GM18870 (cell line): ENCODE measurements at regions not wholly inside any gene's neighbourhood (a gene's known extent, or its start where the extent isn't known, plus 50 kb on each side); places are given as distances from the start of the nearest gene placed in this dataset.

Source experiments
- ATAC-seq: cut with Tn5 transposase; IDR thresholded peaks from one replicate; pipeline ENCODE4 v1.9.1; 2021; ENCODE audit warnings: moderate library complexity; ENCODE audit not compliant: unreplicated experiment

DNA sequence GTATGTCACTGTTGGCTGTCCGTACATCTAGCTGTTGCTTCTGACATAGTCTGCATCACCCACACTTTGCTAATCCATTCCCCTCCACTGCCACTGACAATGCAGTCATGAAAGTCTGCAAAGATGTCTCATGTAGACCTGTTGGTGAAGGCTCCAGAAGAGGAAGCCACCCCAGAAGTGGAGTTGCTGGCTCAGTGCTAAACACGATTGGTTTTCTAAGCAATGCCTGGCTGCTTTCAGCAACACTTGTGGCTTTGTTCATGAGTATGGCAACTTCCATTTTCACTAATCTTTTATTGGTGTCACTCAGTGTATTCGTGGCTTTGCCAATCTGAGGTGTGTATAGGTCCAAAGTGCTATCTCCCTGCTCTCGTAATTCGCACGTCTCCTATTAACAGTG, 288.1 kb downstream of the GADD45G start:
- no peak for ATAC-seq

DNA sequence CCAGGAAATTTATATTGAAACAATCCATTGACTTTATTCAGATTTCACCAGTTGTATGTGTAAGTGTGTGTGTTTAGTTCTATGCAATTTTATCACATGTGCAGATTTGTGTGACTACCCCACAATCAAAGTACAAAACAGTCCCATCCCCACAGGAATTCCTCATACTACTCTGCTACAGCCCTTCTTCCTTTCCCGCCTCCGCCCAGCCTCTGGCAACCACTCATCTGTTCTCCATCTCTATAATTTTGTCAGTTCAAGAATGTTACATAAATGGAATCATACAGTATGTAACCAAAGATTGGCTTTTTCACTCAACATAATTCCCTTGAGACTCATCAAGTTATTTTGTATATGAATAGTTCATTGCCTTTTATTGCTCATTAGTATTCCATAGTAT, 289.1 kb downstream of the GADD45G start:
- no peak for ATAC-seq

DNA sequence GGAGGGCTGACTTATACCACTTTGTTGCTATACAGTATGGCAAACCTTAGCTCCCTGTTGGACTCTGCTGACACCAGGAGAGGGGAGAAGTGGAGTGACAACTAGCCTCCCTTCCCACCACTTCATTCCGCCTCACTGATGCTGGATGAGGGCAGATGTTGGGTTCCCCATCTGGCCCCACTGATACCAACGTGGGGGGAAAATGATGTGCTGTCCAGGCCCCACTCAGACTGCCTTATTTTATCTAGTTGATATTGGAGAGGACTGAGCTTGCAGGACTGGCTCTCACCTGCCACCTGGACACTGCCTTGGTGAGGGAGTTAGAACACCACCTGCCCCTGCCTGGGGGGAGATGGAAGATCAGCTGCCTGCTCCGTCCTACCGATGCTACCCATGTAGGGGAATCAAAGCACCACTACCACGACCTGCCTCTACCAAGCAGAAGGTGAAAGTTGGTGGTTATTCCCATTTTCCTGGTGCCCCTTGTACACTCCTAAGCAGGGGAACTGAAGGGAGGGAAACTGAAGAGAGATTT, 292.1 kb downstream of the GADD45G start:
- ATAC-seq = no peak

- no peak for ATAC-seq
Measured at GRCh38 chr9:89899573-89899972, 294.8 kb downstream of the GADD45G start.

DNA sequence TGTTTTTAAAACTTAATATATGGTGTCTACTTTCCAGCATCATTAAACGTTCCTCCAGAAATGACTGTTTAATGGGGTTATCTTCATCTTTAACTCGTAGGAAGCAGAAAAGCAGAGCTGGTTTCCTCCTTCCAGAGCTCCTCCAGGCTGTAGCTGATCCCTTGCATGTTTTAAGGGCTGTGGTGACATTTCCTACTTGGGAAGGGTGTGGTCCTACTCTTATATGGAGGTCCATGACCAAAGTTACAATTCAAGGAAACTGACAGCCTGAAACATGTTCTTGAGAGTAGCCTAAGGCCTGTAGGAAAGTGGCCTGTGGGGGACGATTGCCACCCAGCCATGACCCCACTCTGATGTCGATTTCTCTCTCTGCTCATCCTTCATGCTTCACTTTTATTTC, 297.1 kb downstream of the GADD45G start:
- ATAC-seq = no peak

DNA sequence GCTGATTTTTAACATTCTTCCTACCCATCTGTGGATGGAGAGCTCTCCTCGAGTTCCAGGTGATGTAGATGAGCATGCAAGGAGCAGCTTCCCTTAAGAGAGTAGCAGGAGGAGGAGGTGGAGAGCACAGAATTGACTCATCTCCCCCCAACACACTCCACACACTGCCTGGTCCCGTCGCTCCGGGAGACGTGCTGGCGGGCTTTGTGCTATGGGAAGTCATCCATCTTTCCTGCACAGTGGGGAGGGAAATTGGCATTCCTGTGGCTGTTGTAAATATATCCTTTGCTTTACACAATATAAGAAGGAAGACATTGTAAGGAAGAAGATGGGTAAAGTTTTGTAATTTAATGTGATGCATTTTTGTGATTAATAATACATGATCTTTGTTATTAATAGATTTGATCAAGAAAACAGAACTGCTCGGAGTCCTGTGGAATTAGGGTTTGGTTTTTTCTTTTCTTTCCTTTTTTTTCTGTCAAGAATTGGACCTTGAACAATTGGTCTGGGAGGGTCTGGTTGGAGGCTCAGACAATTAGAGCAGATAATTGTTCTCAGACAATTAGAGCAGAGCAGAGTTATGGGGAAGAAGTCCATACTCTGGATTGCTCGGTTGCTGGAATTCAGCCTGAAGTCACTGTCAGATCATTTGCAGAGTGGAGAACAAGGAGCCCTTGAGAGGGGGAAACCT, 297.8 kb downstream of the GADD45G start:
- no peak for ATAC-seq

DNA sequence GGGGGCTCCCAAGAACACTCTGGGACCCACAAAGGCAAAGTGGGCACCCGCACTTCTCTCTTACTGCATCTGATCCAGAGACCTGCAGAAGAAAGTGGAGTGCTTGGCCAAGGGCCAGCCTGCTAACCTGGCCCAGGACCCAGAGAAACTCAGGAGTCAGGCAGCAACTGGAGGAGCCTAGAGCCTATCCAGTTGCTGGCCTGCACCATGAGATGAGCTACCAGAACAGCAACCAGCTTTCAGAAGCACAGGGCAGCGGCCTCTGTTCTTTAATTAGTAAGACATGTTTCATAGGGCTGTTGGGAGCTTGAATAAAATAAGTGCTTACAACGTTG, 298.3 kb downstream of the GADD45G start:
- ATAC-seq = no peak

GRCh38 chr9:89905606-89906338, 301.0 kb downstream of the GADD45G start:
- ATAC-seq = no peak

DNA sequence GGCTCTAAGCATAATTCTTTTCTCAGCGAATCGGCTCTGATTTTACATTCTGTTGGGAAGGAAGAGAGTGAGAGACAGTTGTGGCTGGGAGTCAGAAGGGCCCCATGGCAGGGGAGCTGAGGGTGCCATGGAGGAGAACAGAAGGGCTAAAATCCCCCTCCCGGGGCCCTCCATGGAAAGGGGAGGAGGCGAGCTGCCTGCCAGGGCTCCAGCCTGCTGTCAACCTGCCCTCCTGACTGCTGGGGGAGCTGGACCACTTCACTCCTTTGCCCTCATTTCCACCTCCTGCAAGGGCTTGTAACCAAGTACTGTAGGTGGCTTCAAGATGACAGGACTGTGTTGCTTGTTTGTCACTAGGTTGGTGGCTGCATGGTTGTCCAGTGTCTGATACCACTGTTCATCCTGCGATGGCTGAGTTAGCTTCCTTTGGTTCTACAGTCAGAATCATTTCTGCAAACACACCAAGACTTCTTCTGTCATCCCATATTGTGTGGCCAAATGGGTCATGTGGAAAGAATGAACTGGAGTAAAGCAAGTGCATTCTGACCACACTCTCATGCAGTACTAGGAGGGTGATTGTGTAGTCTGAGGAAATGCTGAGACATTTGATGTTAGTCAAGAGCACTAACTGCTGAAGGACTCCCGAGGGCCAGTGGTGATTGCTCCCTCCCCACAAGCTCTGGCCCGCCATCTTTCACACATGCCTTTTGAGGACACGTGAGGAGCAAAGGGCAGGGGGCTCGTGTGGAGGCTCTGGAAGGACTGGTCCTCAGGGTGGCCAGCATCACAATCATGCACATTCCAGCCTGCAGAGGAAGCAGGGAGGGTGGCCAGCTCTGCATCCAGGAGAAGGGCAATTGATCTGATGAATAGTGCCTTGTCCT, 307.2 kb downstream of the GADD45G start:
- no peak for ATAC-seq

DNA sequence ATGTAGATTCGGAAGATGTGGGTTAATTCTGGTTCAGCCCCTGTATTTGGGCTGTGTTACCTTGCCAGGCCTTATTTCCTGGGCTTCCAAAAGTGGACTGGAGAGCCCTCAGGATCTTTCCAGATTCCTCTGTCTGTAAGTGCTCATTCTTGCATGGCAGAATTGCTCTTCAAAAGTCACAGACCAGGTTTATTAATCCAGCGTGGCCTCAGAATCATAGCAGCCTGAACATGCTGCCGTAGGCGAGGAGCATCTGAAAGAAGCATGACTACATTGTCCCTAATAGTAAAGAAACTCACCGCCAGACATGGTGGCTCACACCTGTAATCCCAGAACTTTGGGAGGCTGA, 307.8 kb downstream of the GADD45G start:
- no peak for ATAC-seq

GRCh38 chr9:89915187-89915586, 310.4 kb downstream of the GADD45G start:
- no peak for ATAC-seq

DNA sequence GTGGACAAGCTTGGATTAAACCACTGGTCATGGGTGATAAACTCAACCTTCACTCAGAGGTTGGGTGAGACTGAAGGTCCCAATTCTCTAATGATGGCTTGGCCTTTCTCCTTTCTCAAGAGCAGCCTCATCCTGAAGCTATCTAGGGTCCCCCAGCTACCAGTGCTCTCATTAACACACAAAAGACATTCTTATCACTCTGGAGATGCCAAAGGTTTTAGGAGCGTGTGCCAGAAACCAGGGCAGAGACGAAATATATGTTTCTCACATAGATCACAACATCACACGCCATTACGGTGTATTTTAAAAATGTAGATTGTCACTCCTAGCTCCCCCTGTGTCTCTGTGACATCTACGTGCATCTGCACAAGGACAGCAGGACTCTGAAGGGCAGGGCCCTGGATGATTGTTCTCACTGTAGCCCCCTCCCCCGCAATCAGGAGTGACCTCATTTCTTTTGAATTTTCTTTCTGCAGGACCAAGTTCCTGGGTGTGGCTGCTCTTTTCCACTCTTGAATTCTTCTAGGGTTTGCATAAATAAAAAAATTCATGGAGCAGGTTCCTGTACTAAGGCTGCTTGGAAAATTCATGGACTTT, 311.3 kb downstream of the GADD45G start:
- ATAC-seq = no peak

- no peak for ATAC-seq
Measured at GRCh38 chr9:89917861-89918260, 313.0 kb downstream of the GADD45G start.

GRCh38 chr9:89919171-89919681, 314.4 kb downstream of the GADD45G start:
- ATAC-seq = no peak

GRCh38 chr9:89920131-89920530, 315.3 kb downstream of the GADD45G start:
- no peak for ATAC-seq

DNA sequence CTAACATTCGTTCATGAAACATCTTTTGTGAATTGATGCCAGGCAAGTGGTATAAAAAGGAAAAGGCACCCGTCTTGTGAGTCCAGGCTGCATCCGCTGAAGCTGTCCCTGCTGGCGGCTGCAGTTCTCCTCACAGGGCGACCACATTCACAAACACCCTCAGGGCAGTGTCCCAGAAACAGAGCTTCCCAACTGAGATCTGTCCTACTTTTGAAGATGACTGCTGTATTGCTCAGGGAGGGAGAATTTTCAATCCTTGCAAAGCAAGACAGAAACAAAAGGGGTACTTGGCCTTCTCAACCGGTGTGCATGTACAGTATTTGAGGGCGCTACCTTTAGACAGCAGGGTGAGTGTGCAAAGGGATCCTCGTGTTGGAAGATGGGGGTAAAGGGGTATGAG, 316.1 kb downstream of the GADD45G start:
- no peak for ATAC-seq

GRCh38 chr9:89922099-89922498, 317.3 kb downstream of the GADD45G start:
- ATAC-seq = no peak

- ATAC-seq = no peak
Measured at GRCh38 chr9:89923174-89923573, 318.4 kb downstream of the GADD45G start.

DNA sequence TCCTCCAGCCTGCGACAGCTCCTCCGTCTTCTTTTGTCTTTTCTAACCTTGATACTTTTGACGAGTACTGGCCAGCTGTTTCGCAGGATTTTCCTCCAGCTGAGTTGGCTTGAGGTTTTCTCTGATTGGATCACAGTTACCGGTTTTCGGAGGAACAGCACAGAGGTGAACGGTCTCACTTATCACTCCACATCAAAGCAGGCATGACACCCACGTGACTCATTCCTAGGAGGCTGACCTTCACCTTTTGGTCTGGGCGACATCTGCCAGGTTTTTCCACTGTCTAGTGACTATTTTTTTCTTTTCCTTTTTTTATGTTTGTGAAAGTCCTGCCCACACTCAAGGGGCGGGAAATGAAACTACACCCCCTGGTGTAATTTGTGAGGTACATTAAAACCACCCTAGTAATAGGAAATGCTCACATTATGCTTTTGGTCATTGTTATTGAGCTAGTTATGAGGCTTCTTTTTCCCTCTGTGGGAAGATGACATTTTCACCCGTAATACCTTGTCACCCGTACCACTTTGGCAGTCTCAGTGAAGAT, 319.2 kb downstream of the GADD45G start:
- ATAC-seq = no peak

DNA sequence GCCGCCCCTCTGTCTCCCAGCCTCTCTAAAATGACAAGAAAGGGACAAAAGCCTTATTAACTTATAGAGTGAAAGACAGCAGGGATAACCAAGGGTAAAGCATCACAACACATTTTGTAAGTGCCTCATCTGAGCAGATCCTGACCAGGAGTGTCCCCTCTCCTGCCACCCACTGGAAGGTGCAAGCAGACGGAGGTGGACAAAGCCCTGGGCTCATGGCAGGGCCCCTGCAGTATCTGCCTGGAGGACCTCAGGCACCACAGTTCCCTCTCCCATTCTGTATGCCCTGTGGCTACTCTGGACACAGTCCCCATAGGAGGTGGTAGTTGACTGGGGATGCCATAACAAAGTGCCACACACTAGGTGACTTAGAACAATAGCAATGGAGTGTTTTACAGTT, 319.8 kb downstream of the GADD45G start:
- no peak for ATAC-seq

GRCh38 chr9:89926167-89926566, 321.4 kb downstream of the GADD45G start:
- ATAC-seq = no peak
